ENCODE measurements at regions not wholly inside any gene's neighbourhood (a gene's known extent, or its start where the extent isn't known, plus 50 kb on each side); places are given as distances from the start of the nearest gene placed in this dataset.

DNA sequence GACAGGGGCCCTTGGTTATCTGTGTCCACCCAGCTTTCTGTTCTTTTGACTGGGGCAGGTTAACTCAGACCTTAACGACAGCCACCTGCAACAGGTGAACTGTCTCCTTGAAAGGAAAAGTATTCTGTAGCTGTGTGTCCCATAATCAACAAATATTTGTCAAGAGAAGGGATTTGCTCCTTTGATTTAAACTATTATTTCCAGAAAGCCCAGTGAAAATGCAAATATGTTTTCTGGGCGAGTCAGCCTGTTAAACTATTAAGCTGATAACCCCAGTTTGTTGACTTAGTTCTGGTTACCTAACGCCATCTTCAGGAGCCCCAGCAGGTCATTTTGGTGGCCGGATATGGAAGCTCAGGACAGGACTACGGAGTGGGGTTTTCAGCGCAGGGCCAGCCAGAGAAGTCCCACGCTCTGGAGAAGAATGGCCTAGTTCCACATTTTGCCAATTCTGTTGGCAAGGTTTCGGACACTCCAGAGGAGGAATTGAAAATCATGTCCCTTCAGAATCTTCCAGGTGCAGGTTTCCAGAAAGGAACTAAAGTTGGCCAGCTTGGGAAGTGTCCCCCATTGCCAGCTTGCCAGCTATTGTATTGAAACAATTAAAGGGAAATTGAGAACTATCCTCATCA is 54.5 kb downstream of the ADRA2A start:
- H2AK9ac ChIP-seq (replicated peaks; ENCODE audit: low read depth, low read length, poor library complexity), result no peak overlapping the region
- no peaks in the 10 kb centered on the region for H3K9me3 ChIP-seq (ENCODE audit: control insufficient read depth, insufficient read depth, low read length)
- H2BK15ac ChIP-seq (ENCODE audit: low read depth, low read length), result no peak overlapping the region
- no peak overlapping the region for H4K8ac ChIP-seq (ENCODE audit: low read depth in 2 of 2, low read length in 2 of 2)
- H3K14ac ChIP-seq (replicated peaks; ENCODE audit: low read depth, low read length), result no peak overlapping the region
- H3K27ac ChIP-seq (ENCODE audit: insufficient read depth, low read length), result no peak overlapping the region
- H3K4ac ChIP-seq (ENCODE audit: low read depth, low read length), result no peak overlapping the region
- intact Hi-C loops (cut with micrococcal nuclease) (no loop called here), dilution Hi-C loops (cut with HindIII; ENCODE audit: low sequenced_read_pairs, unreplicated experiment) (no loop called here), in situ Hi-C loops (cut with MboI; ENCODE audit: low sequenced_read_pairs) (no loop called here)
- no peaks in the 10 kb centered on the region for H3K4me1 ChIP-seq (ENCODE audit: control insufficient read depth, insufficient read depth, low read length)
- H3K18ac ChIP-seq (ENCODE audit: low read depth, low read length), result no peak overlapping the region
- H3K9me1 ChIP-seq (ENCODE audit: insufficient read depth, low read length), result no peaks in the 10 kb centered on the region
- H2AFZ ChIP-seq (replicated peaks; ENCODE audit: low read length, poor library complexity), result no peak overlapping the region
- no peaks in the 10 kb centered on the region for H3K79me1 ChIP-seq (ENCODE audit: low read depth in 1 of 2, low read length in 2 of 2)
- ChIA-PET CTCF (interaction anchor here (0.6 kb wide), 1 partner anchor 1319 kb away, joined by 4 read pairs; no protein-coding TSS in a partner anchor), POLR2A (ENCODE audit: unreplicated experiment) (no interaction called here)
- H3K4me3 ChIP-seq (ENCODE audit: insufficient read depth, low read depth, low read length), result no peak overlapping the region
- H2BK5ac ChIP-seq (ENCODE audit: low read depth, low read length, poor library complexity, severe bottlenecking), result no peak overlapping the region
- ATAC-seq (ENCODE audit: low read depth) (no peak), DNase-seq (no peak)
- no peak for TF ChIP-seq RCOR1 (IDR thresholded peaks at IDR 0.05; ENCODE audit: insufficient replicate concordance, low read length)
- TF ChIP-seq, protein P1, sequence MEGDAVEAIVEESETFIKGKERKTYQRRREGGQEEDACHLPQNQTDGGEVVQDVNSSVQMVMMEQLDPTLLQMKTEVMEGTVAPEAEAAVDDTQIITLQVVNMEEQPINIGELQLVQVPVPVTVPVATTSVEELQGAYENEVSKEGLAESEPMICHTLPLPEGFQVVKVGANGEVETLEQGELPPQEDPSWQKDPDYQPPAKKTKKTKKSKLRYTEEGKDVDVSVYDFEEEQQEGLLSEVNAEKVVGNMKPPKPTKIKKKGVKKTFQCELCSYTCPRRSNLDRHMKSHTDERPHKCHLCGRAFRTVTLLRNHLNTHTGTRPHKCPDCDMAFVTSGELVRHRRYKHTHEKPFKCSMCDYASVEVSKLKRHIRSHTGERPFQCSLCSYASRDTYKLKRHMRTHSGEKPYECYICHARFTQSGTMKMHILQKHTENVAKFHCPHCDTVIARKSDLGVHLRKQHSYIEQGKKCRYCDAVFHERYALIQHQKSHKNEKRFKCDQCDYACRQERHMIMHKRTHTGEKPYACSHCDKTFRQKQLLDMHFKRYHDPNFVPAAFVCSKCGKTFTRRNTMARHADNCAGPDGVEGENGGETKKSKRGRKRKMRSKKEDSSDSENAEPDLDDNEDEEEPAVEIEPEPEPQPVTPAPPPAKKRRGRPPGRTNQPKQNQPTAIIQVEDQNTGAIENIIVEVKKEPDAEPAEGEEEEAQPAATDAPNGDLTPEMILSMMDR (conservative IDR thresholded peaks at IDR 0.05; ENCODE audit: low read depth, low read length), result no peak
- no peak for TF ChIP-seq MAFK (IDR thresholded peaks at IDR 0.05; ENCODE audit: low read depth, low read length)
- TF ChIP-seq RFX5 (IDR thresholded peaks at IDR 0.05; ENCODE audit: low read depth, low read length), result no peak
- TF ChIP-seq RAD21 (IDR thresholded peaks at IDR 0.05; ENCODE audit: low read length), result no peak
- no peak for TF ChIP-seq CHD1 (IDR thresholded peaks at IDR 0.05; ENCODE audit: low read depth, low read length)
- BruUV-seq (replicated peaks), result no TSS peak
- H3K56ac ChIP-seq (ENCODE audit: extremely low read depth, insufficient read depth, low read length), result no peak overlapping the region
- no peak overlapping the region for H2BK20ac ChIP-seq (ENCODE audit: low read depth, low read length)
- no peak overlapping the region for H3K23ac ChIP-seq (ENCODE audit: low read depth, low read length)
- no peak overlapping the region for H3K9ac ChIP-seq (ENCODE audit: low read depth, low read length)
- H4K5ac ChIP-seq (ENCODE audit: low read depth, low read length), result no peak overlapping the region
- H4K20me1 ChIP-seq (ENCODE audit: insufficient read depth, low read length), result no peaks in the 10 kb centered on the region
- H3K36me3 ChIP-seq (ENCODE audit: control insufficient read depth, insufficient read depth, low read length), result no peaks in the 10 kb centered on the region
- WGBS, 2 experiments (ENCODE audit: extremely low coverage in 2 of 2, insufficient read length in 1 of 2), result 40% methylated on average over 3 of the region's 8 CpGs; no CpG with 5 or more reads in 1 of the 2 experiments
- no peak overlapping the region for H4K91ac ChIP-seq (ENCODE audit: insufficient read depth, low read depth, low read length)
- H3K27me3 ChIP-seq (ENCODE audit: control insufficient read depth, insufficient read depth, low read length), result no peaks in the 10 kb centered on the region
- H2BK120ac ChIP-seq (ENCODE audit: low read depth, low read length), result no peak overlapping the region
- H3K4me2 ChIP-seq (ENCODE audit: low read depth, low read length), result no peak overlapping the region
- H2AK5ac ChIP-seq (ENCODE audit: low read depth, low read length), result no peak overlapping the region
